H9 (cell line): ENCODE measurements at regions not wholly inside any gene's neighbourhood (a gene's known extent, or its start where the extent isn't known, plus 50 kb on each side); places are given as distances from the start of the nearest gene placed in this dataset.

Source experiments
- DNase-seq: peaks from one replicate; pipeline ENCODE4 v3.0.0-alpha.2; 2017
- H2AFZ ChIP-seq: one replicate; pipeline ENCODE4 v1.6.1; 2013; ENCODE audit warnings: mild to moderate bottlenecking, low read length, control low read depth, moderate library complexity
- H2AK5ac ChIP-seq: 2 replicates; pipeline ENCODE4 v1.6.1; 2013; ENCODE audit warnings: low read length, control low read depth, mixed read lengths; ENCODE audit not compliant: insufficient read length
- H2BK120ac ChIP-seq: one replicate; pipeline ENCODE4 v1.6.1; 2013; ENCODE audit warnings: low read depth, mild to moderate bottlenecking, low read length, control low read depth, inconsistent platforms; ENCODE audit not compliant: poor library complexity, severe bottlenecking
- H2BK12ac ChIP-seq: 2 replicates; pipeline ENCODE4 v1.6.1; 2013; ENCODE audit warnings: low read length, control low read depth, mixed read lengths, low read depth; ENCODE audit not compliant: insufficient read length
- H2BK15ac ChIP-seq: 2 replicates; pipeline ENCODE4 v1.6.1; 2013; ENCODE audit warnings: low read depth, low read length, control low read depth
- H2BK20ac ChIP-seq: one replicate; pipeline ENCODE4 v1.6.1; 2013; ENCODE audit warnings: low read depth, mild to moderate bottlenecking, low read length, control low read depth, inconsistent platforms; ENCODE audit not compliant: poor library complexity, severe bottlenecking
- H2BK5ac ChIP-seq: 2 replicates; pipeline ENCODE4 v1.6.1; 2013; ENCODE audit warnings: low read length, control low read depth, mixed read lengths; ENCODE audit not compliant: insufficient read length
- H3K14ac ChIP-seq: 2 replicates; pipeline ENCODE4 v1.6.1; 2013; ENCODE audit warnings: low read length, control low read depth; ENCODE audit not compliant: insufficient read depth
- H3K18ac ChIP-seq: 2 replicates; pipeline ENCODE4 v1.6.1; 2013; ENCODE audit warnings: low read depth, mild to moderate bottlenecking, mixed read lengths, low read length, control low read depth; ENCODE audit not compliant: insufficient read length
- H3K23ac ChIP-seq: 2 replicates; pipeline ENCODE4 v1.6.1; 2013; ENCODE audit warnings: low read length, control low read depth, mixed read lengths, low read depth; ENCODE audit not compliant: insufficient read length
- H3K23me2 ChIP-seq: 2 replicates; pipeline ENCODE4 v1.6.1; 2013; ENCODE audit warnings: low read depth, mild to moderate bottlenecking, mixed read lengths, low read length, control low read depth; ENCODE audit not compliant: insufficient read length, poor library complexity, severe bottlenecking
- H3K27ac ChIP-seq: 2 replicates; pipeline ENCODE4 v1.5.1; 2013; ENCODE audit warnings: low read length, control low read depth, mixed read lengths, low read depth; ENCODE audit not compliant: insufficient read length
- H3K27me3 ChIP-seq: 2 replicates; pipeline ENCODE4 v1.6.1; 2013; ENCODE audit warnings: low read length, control low read depth, inconsistent platforms; ENCODE audit not compliant: insufficient read depth
- H3K4ac ChIP-seq: 2 replicates; pipeline ENCODE4 v1.6.1; 2013; ENCODE audit warnings: low read depth, mild to moderate bottlenecking, control low read depth, inconsistent platforms, low read length, moderate library complexity
- H3K4me1 ChIP-seq: 2 replicates; pipeline ENCODE4 v1.6.1; 2013; ENCODE audit warnings: low read length, control low read depth, inconsistent platforms; ENCODE audit not compliant: insufficient read depth
- H3K4me2 ChIP-seq: 2 replicates; pipeline ENCODE4 v1.6.1; 2013; ENCODE audit warnings: low read length, control low read depth, mixed read lengths; ENCODE audit not compliant: insufficient read length, insufficient read depth
- H3K56ac ChIP-seq: 2 replicates; pipeline ENCODE4 v1.6.1; 2013; ENCODE audit warnings: low read depth, mild to moderate bottlenecking, mixed read lengths, low read length, control low read depth; ENCODE audit not compliant: insufficient read length
- H3K79me1 ChIP-seq: 2 replicates; pipeline ENCODE4 v1.6.1; 2013; ENCODE audit warnings: low read depth, mild to moderate bottlenecking, moderate library complexity, low read length, control low read depth, inconsistent platforms; ENCODE audit not compliant: insufficient read depth, poor library complexity, severe bottlenecking
- H3K79me2 ChIP-seq: 2 replicates; pipeline ENCODE4 v1.6.1; 2013; ENCODE audit warnings: low read length, control low read depth, inconsistent platforms; ENCODE audit not compliant: insufficient read depth
- H3K9ac ChIP-seq: 2 replicates; pipeline ENCODE4 v1.6.1; 2013; ENCODE audit warnings: low read length, control low read depth, mixed read lengths; ENCODE audit not compliant: insufficient read length; ENCODE audit errors: extremely low read depth
- H3K9me3 ChIP-seq: one replicate; pipeline ENCODE4 v1.6.1; 2013; ENCODE audit warnings: low read depth, low read length, inconsistent platforms; ENCODE audit not compliant: control insufficient read depth
- H3T11ph ChIP-seq: one replicate; pipeline ENCODE4 v1.6.1; 2013; ENCODE audit warnings: mild to moderate bottlenecking, low read length, control low read depth, inconsistent platforms
- H4K20me1 ChIP-seq: one replicate; pipeline ENCODE4 v1.6.1; 2013; ENCODE audit not compliant: control insufficient read depth, insufficient read length, insufficient read depth
- H4K5ac ChIP-seq: 2 replicates; pipeline ENCODE4 v1.6.1; 2013; ENCODE audit warnings: low read depth, mild to moderate bottlenecking, mixed read lengths, low read length, control low read depth; ENCODE audit not compliant: insufficient read length
- H4K8ac ChIP-seq: replicated peaks from 2 replicates; pipeline ENCODE4 v1.6.1; 2013; ENCODE audit warnings: low read length, control low read depth, mixed read lengths, low read depth; ENCODE audit not compliant: insufficient read length
- H4K91ac ChIP-seq: 2 replicates; pipeline ENCODE4 v1.6.1; 2013; ENCODE audit warnings: low read depth, mild to moderate bottlenecking, moderate library complexity, mixed read lengths, low read length, control low read depth; ENCODE audit not compliant: insufficient read length
- H3K27ac Mint-ChIP-seq, 3 experiments: 2 replicates in 2 of 3; 3 replicates in 1 of 3; pipeline ENCODE4 v1.8.0; 2020 to 2021; ENCODE audit warnings: mixed read lengths in 3 of 3, mild to moderate bottlenecking in 1 of 3, moderate library complexity in 1 of 3
- H3K27me3 Mint-ChIP-seq: 2 replicates; pipeline ENCODE4 v1.8.0; 2021; ENCODE audit warnings: low read depth, mild to moderate bottlenecking, moderate library complexity, mixed read lengths
- H3K36me3 Mint-ChIP-seq, 3 experiments: 2 replicates in 2 of 3; 3 replicates in 1 of 3; pipeline ENCODE4 v1.8.0; 2020 to 2021; ENCODE audit warnings: low read depth in 3 of 3, mixed read lengths in 3 of 3; ENCODE audit not compliant: insufficient read depth in 1 of 3
- H3K4me1 Mint-ChIP-seq, 2 experiments: 2 replicates each; pipeline ENCODE4 v1.8.0; 2020; ENCODE audit warnings: mixed read lengths in 2 of 2
- H3K4me3 Mint-ChIP-seq, 2 experiments: 2 replicates in 1 of 2; 3 replicates in 1 of 2; pipeline ENCODE4 v1.8.0; 2020 to 2021; ENCODE audit warnings: mild to moderate bottlenecking in 2 of 2, mixed read lengths in 2 of 2, moderate library complexity in 1 of 2
- H3K9me3 Mint-ChIP-seq, 2 experiments: 2 replicates in 1 of 2; 3 replicates in 1 of 2; pipeline ENCODE4 v1.8.0; 2020; ENCODE audit warnings: mild to moderate bottlenecking in 2 of 2, mixed read lengths in 2 of 2, moderate library complexity in 1 of 2
- CTCF ChIP-seq: fragments of 200-600 bp; sonication (generic); conservative IDR thresholded peaks from 3 replicates; pipeline ENCODE4 v1.8.0; 2021; ENCODE audit warnings: antibody characterized with exemption, mild to moderate bottlenecking
- WGBS: extraction: QIAGEN DNeasy Blood & Tissue Kit; methylation state at CpG from one replicate; pipeline ENCODE4 v1.1.7; 2013; ENCODE audit warnings: missing lambda C conversion rate, low lambda C conversion rate, mixed read lengths; ENCODE audit not compliant: insufficient read length; ENCODE audit errors: extremely low coverage; 5-methylcytosine and 5-hydroxymethylcytosine counted together

- Mint-ChIP-seq H3K36me3 (no peaks in the 10 kb centered on the region), H3K27ac (peak overlapping the region in 1 of 3 experiments; percentile 3; a peak in 2 of 7 replicates), H3K9me3 (no peaks in the 10 kb centered on the region), H3K27me3 (no peaks in the 10 kb centered on the region), H3K4me3 (no peak overlapping the region), H3K4me1 (no peaks in the 10 kb centered on the region)
- Histone ChIP-seq H4K91ac (no peak overlapping the region), H3K79me1 (no peaks in the 10 kb centered on the region), H2BK5ac (no peak overlapping the region), H3K4me1 (no peaks in the 10 kb centered on the region), H4K5ac (no peak overlapping the region), H3T11ph (no peak overlapping the region), H2AK5ac (no peak overlapping the region), H3K27me3 (no peaks in the 10 kb centered on the region), H3K27ac (no peak overlapping the region), H3K79me2 (no peaks in the 10 kb centered on the region), H2BK120ac (no peak overlapping the region), H3K4ac (no peak overlapping the region), H3K23ac (no peak overlapping the region), H4K20me1 (no peaks in the 10 kb centered on the region), H3K14ac (no peak overlapping the region), H3K4me2 (no peak overlapping the region), H4K8ac (no peak overlapping the region), H2BK12ac (no peak overlapping the region), H3K9me3 (no peaks in the 10 kb centered on the region), H3K56ac (no peak overlapping the region), H2BK15ac (no peak overlapping the region), H3K9ac (no peak overlapping the region), H2BK20ac (no peak overlapping the region), H3K18ac (no peak overlapping the region), H2AFZ (no peak overlapping the region), H3K23me2 (peaks cover 3% of the 10 kb centered on the region)
- WGBS, result no CpG with 5 or more reads among the region's 19 CpGs
- no peak for TF ChIP-seq CTCF
- no peak for DNase-seq
Observed at GRCh38 chr6:2376429-2377355, 131.3 kb upstream of the GMDS start.
